Activated naive CD8-positive, alpha-beta T cell treated with anti-CD3 and anti-CD28 coated beads, Interleukin-2, amount 50 U/mL, for 24 hours (primary cell): ENCODE measurements at regions not wholly inside any gene's neighbourhood (a gene's known extent, or its start where the extent isn't known, plus 50 kb on each side); places are given as distances from the start of the nearest gene placed in this dataset.
"Not testable (repeated sequence)": the region's sequence is repeated elsewhere in the genome, so short reads cannot be mapped to it uniquely, and the experiment has no call there.

ENCODE experiments used
- ATAC-seq: fragments of 150-1000 bp; cut with Tn5 transposase; one replicate; pipeline ENCODE4 v1.10.0; 2021
- DNase-seq: peaks from one replicate; pipeline ENCODE4 v3.0.0; 2021
- H3K27ac Mint-ChIP-seq: one replicate; pipeline ENCODE4 v1.8.0; 2021; ENCODE audit warnings: mild to moderate bottlenecking, mixed read lengths
- H3K27me3 Mint-ChIP-seq: one replicate; pipeline ENCODE4 v1.8.0; 2021; ENCODE audit warnings: mixed read lengths
- H3K36me3 Mint-ChIP-seq: one replicate; pipeline ENCODE4 v1.8.0; 2021; ENCODE audit warnings: low read depth, mixed read lengths
- H3K4me1 Mint-ChIP-seq: one replicate; pipeline ENCODE4 v1.8.0; 2021; ENCODE audit warnings: mixed read lengths
- H3K4me3 Mint-ChIP-seq: one replicate; pipeline ENCODE4 v1.8.0; 2021; ENCODE audit warnings: mild to moderate bottlenecking, moderate library complexity, mixed read lengths
- H3K9me3 Mint-ChIP-seq: one replicate; pipeline ENCODE4 v1.8.0; 2021; ENCODE audit warnings: mixed read lengths

GRCh38 chr13:26881154-26881553 lies 120.6 kb upstream of the GPR12 start:
- H3K9me3 Mint-ChIP-seq, result peaks cover 13% of the 10 kb centered on the region
- no peak overlapping the region for H3K27ac Mint-ChIP-seq
- no peaks in the 10 kb centered on the region for H3K36me3 Mint-ChIP-seq
- no peak for DNase-seq
- no peak for ATAC-seq
- H3K4me3 Mint-ChIP-seq, result no peak overlapping the region
- peaks cover 1% of the 10 kb centered on the region for H3K27me3 Mint-ChIP-seq
- H3K4me1 Mint-ChIP-seq, result no peaks in the 10 kb centered on the region

DNA sequence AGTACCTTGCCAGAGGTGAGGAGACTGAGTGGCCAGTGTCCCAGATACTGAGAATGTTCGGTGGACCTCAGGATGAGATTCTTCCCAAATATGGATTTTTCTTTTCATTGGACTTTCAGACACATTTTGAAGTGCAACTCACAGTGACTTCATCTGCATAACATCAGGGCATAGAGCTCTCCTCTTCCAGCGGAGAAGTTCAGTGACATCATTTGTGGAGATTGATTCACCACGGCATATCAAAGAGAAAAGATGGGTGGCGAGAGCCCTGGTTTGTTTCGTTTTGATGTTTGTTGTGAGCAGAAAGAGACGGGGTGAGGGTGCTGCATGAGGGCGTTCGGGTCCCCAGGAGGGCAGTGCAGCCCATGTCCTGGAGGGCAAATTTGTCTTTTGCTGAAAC lies 120.1 kb upstream of the GPR12 start:
- H3K36me3 Mint-ChIP-seq, result no peaks in the 10 kb centered on the region
- peaks cover 1% of the 10 kb centered on the region for H3K27me3 Mint-ChIP-seq
- peaks cover 16% of the 10 kb centered on the region for H3K9me3 Mint-ChIP-seq
- H3K4me1 Mint-ChIP-seq, result no peaks in the 10 kb centered on the region
- no peak overlapping the region for H3K4me3 Mint-ChIP-seq
- no peak for DNase-seq
- no peak for ATAC-seq
- no peak overlapping the region for H3K27ac Mint-ChIP-seq

DNA sequence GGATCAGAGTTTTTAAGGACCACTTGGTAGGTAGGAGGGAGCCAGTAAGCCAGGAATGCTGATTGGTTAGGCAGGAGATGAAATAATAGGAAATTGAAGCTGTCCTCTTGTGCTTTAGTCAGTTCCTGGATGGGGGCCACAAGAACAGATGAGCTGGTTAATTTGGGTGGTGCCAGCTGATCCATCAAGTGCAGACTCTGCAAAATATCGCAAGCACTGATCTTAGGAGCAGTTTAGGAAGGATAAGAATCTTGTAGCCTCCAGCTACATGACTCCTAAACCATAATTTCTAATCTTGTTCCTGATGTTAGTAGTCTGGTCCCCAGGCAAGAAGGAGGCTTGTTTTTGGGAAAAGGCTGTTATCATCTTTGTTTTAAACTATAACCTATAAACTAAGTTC lies 117.9 kb upstream of the GPR12 start:
- Mint-ChIP-seq H3K4me3 (no peak overlapping the region), H3K27ac (no peak overlapping the region), H3K4me1 (no peaks in the 10 kb centered on the region), H3K27me3 (peaks cover 1% of the 10 kb centered on the region), H3K36me3 (no peaks in the 10 kb centered on the region), H3K9me3 (peaks cover 16% of the 10 kb centered on the region)
- DNase-seq (no peak), ATAC-seq (no peak)

- ATAC-seq (no peak), DNase-seq (no peak)
- H3K4me1 Mint-ChIP-seq, result no peaks in the 10 kb centered on the region
- H3K36me3 Mint-ChIP-seq, result no peaks in the 10 kb centered on the region
- H3K27ac Mint-ChIP-seq, result no peak overlapping the region
- H3K4me3 Mint-ChIP-seq, result no peak overlapping the region
- H3K9me3 Mint-ChIP-seq, result peaks cover 16% of the 10 kb centered on the region
- H3K27me3 Mint-ChIP-seq, result peaks cover 3% of the 10 kb centered on the region
Observed at GRCh38 chr13:26873386-26873698, 112.8 kb upstream of the GPR12 start.

GRCh38 chr13:26872525-26873385 lies 112.2 kb upstream of the GPR12 start:
- peak; percentile 43 for ATAC-seq
- Mint-ChIP-seq H3K36me3 (no peaks in the 10 kb centered on the region), H3K4me3 (no peak overlapping the region), H3K9me3 (peaks cover 16% of the 10 kb centered on the region), H3K27ac (no peak overlapping the region), H3K4me1 (no peaks in the 10 kb centered on the region), H3K27me3 (peaks cover 3% of the 10 kb centered on the region)
- peak; percentile 65 for DNase-seq

DNA sequence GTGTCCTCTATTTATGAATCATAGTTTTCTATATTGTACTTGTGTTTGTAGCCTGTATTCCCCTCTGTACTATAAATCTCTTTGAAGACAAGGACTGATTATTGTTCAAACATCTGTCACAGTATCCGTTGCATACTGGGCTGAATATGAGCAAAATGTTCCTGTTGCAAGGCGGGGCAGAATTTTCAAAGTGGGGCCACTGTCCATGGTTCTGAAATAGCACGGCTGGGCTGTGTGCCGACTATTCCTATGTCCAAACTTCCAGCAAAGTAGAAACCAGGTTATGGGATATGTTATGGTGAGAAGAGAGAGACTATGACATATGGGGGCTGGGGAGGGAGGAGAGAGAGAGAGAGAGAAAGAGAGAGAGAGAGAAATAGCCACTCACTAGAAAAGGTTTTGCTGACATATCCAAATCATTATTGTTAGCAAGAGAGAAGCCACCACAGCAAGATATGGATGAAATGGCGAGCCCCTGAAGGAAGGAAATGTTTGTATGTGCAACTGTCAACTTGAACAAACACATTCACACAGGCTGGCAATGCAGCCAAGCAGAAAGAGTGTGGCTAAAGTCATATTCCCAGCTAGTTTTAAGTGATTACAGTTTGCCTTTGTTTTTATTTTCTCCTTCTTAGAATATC lies 107.0 kb upstream of the GPR12 start:
- no peak overlapping the region for H3K27ac Mint-ChIP-seq
- DNase-seq (peak; percentile 8), ATAC-seq (no peak)
- peaks cover under 1% of the 10 kb centered on the region for H3K27me3 Mint-ChIP-seq
- no peaks in the 10 kb centered on the region for H3K9me3 Mint-ChIP-seq
- H3K4me3 Mint-ChIP-seq, result no peak overlapping the region
- no peaks in the 10 kb centered on the region for H3K36me3 Mint-ChIP-seq
- no peaks in the 10 kb centered on the region for H3K4me1 Mint-ChIP-seq

GRCh38 chr13:26864576-26864975 lies 104.0 kb upstream of the GPR12 start:
- H3K36me3 Mint-ChIP-seq, result no peaks in the 10 kb centered on the region
- DNase-seq (no peak), ATAC-seq (no peak)

DNA sequence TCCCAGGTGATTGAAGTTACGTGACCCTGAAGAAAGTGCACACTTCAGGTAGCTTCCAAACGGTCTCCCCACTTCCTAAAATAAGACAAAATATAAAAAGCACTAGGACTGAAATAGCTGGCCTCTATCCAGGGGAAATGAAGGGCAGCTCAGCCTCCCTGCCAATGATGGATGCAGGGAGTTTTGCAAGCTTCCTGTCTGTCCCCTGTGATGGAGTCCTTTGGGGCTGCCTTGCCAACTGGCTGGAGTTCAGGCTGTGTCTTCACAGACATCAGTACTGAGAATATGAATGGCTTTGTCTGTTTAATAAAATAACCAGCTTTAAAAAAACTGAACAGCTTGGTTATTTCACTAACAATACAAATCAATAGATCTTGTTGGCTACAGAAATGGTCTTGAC lies 101.4 kb upstream of the GPR12 start:
- Mint-ChIP-seq H3K36me3 (no peaks in the 10 kb centered on the region), H3K4me1 (no peaks in the 10 kb centered on the region), H3K4me3 (no peak overlapping the region), H3K9me3 (no peaks in the 10 kb centered on the region), H3K27ac (no peak overlapping the region), H3K27me3 (peaks cover 14% of the 10 kb centered on the region)
- no peak for DNase-seq
- ATAC-seq, result no peak

More at GRCh38 chr13:26864576-26864975, 104.0 kb upstream of the GPR12 start:
- Mint-ChIP-seq H3K27ac (no peak overlapping the region), H3K4me3 (no peak overlapping the region), H3K4me1 (no peaks in the 10 kb centered on the region), H3K9me3 (no peaks in the 10 kb centered on the region), H3K27me3 (peaks cover 12% of the 10 kb centered on the region)

DNA sequence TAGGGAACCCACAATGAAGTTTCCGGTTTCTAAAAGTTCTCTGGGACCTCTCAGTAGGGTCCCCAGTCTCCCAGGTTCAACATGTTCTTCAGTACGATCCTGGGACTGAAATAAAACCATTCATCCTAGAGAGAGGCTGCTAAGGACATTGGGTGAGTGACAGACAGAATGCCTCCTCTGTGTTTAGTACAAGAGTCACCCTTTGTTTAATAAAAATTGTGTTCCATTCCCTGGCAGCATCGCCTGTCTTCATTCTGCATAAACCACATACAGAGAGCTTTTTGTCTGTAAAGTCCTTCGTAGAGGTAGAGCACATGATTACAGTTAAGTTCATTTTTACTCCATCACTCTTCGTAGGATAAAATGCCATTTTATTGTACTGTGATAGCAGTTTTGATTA lies 95.3 kb upstream of the GPR12 start:
- Mint-ChIP-seq H3K36me3 (no peaks in the 10 kb centered on the region), H3K4me3 (no peak overlapping the region), H3K27me3 (peaks cover 23% of the 10 kb centered on the region), H3K4me1 (no peaks in the 10 kb centered on the region), H3K9me3 (no peaks in the 10 kb centered on the region), H3K27ac (no peak overlapping the region)
- DNase-seq, result no peak
- no peak for ATAC-seq

DNA sequence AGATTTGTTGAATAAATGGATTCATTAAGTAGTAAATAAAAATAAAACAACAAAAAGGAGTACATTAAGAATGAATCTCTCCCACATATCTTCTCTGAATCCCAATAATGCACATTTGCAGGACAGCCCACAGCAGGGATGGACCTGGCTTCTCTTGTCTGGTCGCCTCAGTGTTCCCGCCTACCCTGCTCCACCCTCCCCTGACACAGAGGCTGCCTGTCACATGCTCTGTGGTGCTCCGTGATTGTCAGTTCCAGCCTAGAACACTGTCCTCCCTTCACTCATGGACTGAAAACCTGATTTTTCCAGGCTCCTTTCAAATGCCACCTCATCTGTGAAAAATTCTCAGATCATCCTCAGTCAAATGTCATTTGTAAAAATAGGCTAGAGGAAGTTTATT lies 94.5 kb upstream of the GPR12 start:
- H3K9me3 Mint-ChIP-seq, result no peaks in the 10 kb centered on the region
- no peaks in the 10 kb centered on the region for H3K36me3 Mint-ChIP-seq
- H3K27me3 Mint-ChIP-seq, result peaks cover 21% of the 10 kb centered on the region

DNA sequence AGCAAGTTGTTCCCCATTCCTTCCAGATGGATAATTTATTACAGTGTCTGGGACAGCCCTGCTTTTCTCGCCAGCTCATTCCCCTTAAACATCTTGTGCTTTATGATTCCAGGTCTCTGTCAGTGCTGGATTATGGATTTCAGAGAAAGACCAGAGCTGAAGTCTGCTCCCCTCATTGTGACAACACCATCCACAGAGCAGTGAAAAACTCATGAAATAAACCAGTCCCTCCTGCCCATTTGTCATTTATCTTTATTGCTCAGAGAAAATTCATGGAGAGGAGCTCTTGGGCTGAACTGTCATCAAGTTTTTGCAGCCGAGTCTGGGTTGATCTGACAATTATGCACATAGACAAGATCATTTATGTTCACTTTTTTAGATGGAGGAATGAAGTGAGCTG lies 92.7 kb upstream of the GPR12 start:
- ATAC-seq (no peak), DNase-seq (no peak)
- Mint-ChIP-seq H3K36me3 (no peaks in the 10 kb centered on the region), H3K27me3 (peaks cover 13% of the 10 kb centered on the region), H3K27ac (no peak overlapping the region), H3K9me3 (no peaks in the 10 kb centered on the region), H3K4me3 (no peak overlapping the region), H3K4me1 (no peaks in the 10 kb centered on the region)

More for the DNA sequence above, 94.5 kb upstream of the GPR12 start:
- ATAC-seq, result no peak
- Mint-ChIP-seq H3K4me1 (no peaks in the 10 kb centered on the region), H3K4me3 (no peak overlapping the region), H3K27ac (no peak overlapping the region)
- DNase-seq, result no peak

GRCh38 chr13:26847281-26847680 lies 86.7 kb upstream of the GPR12 start:
- ATAC-seq (no peak), DNase-seq (no peak)
- H3K27ac Mint-ChIP-seq, result no peak overlapping the region
- no peak overlapping the region for H3K4me3 Mint-ChIP-seq
- H3K4me1 Mint-ChIP-seq, result no peaks in the 10 kb centered on the region
- H3K36me3 Mint-ChIP-seq, result no peaks in the 10 kb centered on the region
- H3K27me3 Mint-ChIP-seq, result peaks cover 16% of the 10 kb centered on the region
- H3K9me3 Mint-ChIP-seq, result no peaks in the 10 kb centered on the region

GRCh38 chr13:26845063-26845462 lies 84.5 kb upstream of the GPR12 start:
- H3K27me3 Mint-ChIP-seq, result peaks cover 12% of the 10 kb centered on the region
- not testable (repeated sequence) for H3K4me1 Mint-ChIP-seq, H3K4me3 Mint-ChIP-seq, H3K36me3 Mint-ChIP-seq, ATAC-seq, DNase-seq, H3K27ac Mint-ChIP-seq, H3K9me3 Mint-ChIP-seq

DNA sequence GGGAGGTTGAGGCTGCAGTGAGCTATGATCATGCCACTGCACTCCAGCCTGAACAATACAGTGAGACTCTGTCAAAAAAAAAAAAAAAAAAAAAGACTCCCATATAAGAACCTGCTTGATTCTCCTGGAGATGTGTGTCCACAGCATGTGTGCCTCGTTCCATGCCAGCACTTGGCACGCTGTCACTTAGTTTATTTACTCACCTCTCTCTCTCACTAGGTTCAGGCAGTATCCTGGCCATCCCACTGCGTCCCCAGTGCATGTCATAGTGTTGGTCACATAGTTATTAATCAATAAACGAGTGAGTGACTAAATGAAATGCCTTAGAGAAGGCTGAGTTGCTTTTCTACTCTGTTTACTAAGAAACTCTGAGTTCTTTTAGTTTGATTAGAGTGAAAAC lies 79.1 kb upstream of the GPR12 start:
- no peak overlapping the region for H3K27ac Mint-ChIP-seq
- no peaks in the 10 kb centered on the region for H3K36me3 Mint-ChIP-seq
- no peak for ATAC-seq
- H3K9me3 Mint-ChIP-seq, result no peaks in the 10 kb centered on the region
- no peaks in the 10 kb centered on the region for H3K4me1 Mint-ChIP-seq
- H3K27me3 Mint-ChIP-seq, result peaks cover 18% of the 10 kb centered on the region
- H3K4me3 Mint-ChIP-seq, result no peak overlapping the region
- no peak for DNase-seq

GRCh38 chr13:26838821-26839220 lies 78.2 kb upstream of the GPR12 start:
- DNase-seq (no peak), ATAC-seq (no peak)
- Mint-ChIP-seq H3K27me3 (peaks cover 18% of the 10 kb centered on the region), H3K36me3 (no peaks in the 10 kb centered on the region), H3K4me3 (no peak overlapping the region), H3K9me3 (no peaks in the 10 kb centered on the region), H3K27ac (no peak overlapping the region), H3K4me1 (no peaks in the 10 kb centered on the region)
